ENCODE measurements at regions not wholly inside any gene's neighbourhood (a gene's known extent, or its start where the extent isn't known, plus 50 kb on each side); places are given as distances from the start of the nearest gene placed in this dataset.

DNA sequence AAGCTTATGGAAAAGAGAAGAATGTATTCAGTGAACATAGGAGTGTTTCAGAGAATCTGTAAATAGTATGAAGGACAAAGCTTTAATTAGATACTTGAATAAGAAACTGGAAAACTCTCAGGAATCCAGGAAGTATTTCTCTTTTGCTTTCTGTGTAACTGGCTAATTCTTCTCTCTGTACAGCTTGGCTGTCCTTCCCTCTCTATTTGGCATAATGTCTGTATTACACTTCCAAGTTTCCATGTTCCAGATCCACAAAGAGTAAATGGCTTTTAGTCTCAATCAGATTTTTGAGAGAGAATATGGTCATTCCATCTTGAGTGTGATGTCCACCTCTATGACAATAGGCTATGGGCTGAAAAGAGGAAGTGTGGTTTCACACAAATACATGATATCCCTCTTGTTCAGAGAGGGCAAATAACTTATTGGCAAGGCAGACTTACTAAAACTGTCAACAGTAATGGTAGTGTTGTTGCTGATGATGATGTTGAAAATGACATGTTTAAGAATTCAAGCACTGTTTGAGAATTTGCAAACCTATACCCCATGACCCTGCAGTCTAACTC, 129.2 kb upstream of the ERBB4 start:
- TF ChIP-seq, protein P1, sequence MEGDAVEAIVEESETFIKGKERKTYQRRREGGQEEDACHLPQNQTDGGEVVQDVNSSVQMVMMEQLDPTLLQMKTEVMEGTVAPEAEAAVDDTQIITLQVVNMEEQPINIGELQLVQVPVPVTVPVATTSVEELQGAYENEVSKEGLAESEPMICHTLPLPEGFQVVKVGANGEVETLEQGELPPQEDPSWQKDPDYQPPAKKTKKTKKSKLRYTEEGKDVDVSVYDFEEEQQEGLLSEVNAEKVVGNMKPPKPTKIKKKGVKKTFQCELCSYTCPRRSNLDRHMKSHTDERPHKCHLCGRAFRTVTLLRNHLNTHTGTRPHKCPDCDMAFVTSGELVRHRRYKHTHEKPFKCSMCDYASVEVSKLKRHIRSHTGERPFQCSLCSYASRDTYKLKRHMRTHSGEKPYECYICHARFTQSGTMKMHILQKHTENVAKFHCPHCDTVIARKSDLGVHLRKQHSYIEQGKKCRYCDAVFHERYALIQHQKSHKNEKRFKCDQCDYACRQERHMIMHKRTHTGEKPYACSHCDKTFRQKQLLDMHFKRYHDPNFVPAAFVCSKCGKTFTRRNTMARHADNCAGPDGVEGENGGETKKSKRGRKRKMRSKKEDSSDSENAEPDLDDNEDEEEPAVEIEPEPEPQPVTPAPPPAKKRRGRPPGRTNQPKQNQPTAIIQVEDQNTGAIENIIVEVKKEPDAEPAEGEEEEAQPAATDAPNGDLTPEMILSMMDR (IDR thresholded peaks at IDR 0.05 in 8 of 11, conservative IDR thresholded peaks at IDR 0.05 in 3 of 11): no peak
- no peak for TF ChIP-seq POLR2AphosphoS5 (IDR thresholded peaks at IDR 0.05)
- no peak for TF ChIP-seq POLR2A (IDR thresholded peaks at IDR 0.05)

All from spleen (tissue), 7 donors.